NCI-H524 treated with DMSO at 0.1 percent for 48 hours (cell line): ENCODE measurements at regions not wholly inside any gene's neighbourhood (a gene's known extent, or its start where the extent isn't known, plus 50 kb on each side); places are given as distances from the start of the nearest gene placed in this dataset.
"Not testable (repeated sequence)": the region's sequence is repeated elsewhere in the genome, so short reads cannot be mapped to it uniquely, and the experiment has no call there.

ENCODE experiments used
- DNase-seq: peaks from one replicate; lab custom pipeline; 2025; lab: John Stamatoyannopoulos, UW

DNA sequence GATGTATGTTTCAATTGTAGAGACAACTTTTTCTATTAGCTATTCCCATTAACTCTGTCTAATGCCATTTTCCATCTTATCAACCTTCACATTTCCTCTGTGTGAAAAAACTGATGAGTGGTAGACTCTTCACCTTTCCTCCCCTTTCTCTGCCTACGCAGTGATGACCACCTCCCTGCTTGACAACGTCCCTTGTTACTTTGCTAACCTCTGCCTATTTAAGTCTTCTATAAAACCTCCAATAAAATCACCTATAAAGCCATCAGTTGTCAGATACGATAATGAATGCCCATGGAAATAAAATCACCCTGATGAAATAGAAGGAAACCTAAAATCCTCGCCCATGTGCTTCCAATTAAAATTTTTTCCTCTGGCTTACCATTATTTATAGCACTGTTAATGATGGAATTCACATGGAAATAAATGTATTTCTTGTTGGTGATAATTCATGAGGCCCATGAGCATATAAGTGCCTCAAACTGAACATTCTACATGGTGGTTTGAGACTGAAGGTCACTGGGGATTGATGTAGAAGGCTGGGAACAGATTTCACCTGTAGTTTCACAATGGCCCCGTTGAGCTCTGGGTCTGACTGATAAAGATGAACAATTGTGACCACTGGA, 1454.0 kb upstream of the SEL1L start:
- no peak for DNase-seq

DNA sequence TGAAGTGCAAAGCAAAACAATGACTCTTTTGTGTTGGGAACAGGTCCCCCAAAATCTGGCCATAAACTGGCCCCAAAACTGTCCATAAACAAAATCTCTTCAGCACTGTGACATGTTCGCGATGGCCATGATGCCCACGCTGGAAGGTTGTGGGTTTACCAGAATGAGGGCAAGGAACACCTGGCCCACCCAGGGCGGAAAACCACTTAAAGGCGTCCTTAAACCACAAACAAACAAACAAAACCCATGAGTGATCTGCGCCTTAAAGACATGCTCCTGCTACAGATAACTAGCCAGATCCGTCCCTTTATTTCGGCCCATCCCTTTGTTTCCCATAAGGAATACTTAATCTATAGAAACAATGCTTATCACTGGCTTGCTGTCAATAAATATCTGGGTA, 1460.9 kb upstream of the SEL1L start:
- DNase-seq = not testable (repeated sequence)

DNA sequence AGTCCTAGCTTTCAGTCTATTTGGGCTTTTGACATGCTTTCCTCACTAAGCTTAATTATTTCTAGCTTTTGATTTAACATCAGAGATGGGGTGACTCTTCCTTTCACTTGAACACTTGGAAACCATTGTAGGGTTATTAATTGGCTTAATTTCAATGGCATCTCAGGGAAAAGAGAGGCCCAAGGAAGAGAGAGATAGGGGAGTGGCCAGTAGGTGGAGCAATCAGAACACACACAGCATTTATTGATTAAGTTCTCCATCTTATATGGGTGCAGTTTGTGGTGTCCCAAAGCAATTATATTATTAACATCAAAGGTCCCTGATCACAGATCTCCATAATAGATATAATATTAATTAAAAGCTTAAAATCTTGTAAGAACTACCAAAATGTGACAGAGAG, 1466.1 kb upstream of the SEL1L start:
- peak; percentile 5 for DNase-seq

DNA sequence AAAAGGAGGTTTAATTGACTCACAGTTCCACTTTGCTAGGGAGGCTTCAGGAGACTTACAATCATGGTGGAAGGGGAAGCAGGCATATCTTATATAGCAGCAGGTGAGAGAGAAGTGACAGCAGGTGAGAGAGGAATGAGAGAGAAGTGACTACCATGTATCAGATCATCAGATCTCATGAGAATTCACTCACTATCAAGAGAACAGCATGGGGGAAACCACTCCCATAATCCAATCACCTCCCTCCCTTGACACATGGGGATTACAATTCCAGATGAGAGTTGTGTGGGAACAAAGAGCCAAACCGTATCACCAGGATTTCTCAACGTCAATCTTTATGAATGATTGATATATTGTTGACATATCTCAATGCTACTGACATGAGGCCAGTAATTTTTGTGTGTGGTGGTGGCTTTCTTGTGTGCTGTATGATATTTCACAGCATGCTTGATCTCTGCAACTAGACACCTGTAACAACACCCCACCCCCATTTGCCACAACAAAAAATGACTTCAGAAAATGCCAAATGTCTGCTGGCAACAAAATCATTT, 1470.9 kb upstream of the SEL1L start:
- no peak for DNase-seq

DNA sequence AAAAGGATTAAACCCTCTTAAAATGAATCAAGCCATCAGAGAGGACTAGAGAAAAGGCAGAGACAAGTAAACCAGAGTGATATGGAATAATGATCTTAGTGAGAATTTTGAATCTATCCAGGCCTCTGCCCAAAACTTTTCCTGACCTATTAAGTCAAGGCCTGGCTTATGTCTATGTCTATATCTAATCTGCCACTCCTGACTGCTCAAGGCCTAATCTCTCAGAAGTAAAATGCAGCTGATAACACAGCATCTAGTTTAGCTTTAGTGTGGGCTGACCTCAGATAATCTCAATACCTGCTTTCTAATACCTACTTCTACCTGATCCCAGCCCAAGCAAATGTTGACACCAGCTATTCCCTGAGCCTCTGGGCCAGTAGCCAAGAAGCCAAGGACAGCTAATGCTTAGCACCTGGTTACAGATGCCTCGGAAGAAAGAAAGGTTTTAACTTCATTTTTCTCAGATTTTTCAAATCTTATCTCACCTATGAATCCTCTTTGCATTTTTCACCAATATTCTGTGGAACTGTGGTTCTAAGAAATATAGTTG, 1472.5 kb upstream of the SEL1L start:
- no peak for DNase-seq

DNA sequence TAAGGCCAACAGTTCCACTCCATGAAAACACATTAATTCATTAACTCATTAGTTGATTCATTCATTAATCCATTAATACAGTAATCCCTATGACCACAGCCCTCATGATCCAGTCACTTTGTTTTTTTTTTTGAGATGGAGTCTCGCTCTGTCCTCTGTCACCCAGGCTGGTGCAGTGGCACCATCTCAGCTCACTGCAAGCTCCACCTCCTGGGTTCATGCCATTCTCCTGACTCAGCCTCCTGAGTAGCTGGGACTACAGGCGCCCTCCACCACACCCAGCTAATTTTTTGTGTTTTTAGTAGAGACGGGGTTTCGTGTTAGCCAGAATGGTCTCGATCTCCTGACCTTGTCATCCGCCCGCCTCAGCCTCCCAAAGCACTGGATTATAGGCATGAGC, 1473.4 kb upstream of the SEL1L start:
- DNase-seq = not testable (repeated sequence)

DNA sequence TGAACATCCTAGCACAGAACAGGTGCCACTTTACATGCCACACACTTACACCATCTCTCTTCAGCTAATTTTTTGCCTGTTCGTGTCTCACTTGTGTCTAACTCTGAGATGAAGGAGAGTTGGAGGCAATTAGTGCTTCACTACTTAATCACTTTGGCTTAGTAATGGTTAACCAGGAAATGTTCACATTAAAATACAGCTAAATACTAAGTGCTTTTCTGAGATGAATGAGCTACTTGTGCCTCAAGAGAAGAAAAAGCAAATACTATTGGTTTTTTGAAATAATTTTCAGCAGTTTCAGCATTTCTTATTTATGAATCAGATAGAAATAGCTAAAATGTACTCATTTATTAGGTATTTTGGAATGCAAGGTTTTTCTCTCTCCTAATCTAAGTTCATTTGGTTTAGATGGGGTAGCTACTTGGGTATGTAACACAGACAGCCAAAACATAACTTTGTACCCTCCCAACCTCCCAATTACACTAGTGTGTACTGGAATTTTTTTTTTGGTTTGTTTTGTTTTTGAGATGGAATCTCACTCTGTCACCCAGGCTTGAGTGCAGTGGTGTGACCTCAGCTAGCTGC, 1474.1 kb upstream of the SEL1L start:
- no peak for DNase-seq

DNA sequence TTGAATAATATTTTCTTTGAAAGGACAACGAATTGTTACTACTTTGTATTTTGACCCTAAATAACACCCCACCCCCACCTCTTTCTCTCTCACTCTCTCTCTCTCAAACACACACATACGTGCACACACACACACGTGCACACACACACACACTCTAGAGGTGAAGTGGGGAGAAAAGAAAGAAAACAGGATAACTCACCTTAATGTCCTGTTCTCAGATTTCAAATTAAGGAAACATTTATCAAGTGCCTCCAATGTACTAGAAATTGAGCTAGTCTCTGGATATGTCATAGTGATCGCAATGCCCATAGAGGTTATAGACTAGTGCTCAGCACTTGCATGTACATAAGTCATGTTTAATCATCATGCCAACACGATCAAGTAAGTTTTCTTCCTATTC, 1483.6 kb upstream of the SEL1L start:
- no peak for DNase-seq

DNA sequence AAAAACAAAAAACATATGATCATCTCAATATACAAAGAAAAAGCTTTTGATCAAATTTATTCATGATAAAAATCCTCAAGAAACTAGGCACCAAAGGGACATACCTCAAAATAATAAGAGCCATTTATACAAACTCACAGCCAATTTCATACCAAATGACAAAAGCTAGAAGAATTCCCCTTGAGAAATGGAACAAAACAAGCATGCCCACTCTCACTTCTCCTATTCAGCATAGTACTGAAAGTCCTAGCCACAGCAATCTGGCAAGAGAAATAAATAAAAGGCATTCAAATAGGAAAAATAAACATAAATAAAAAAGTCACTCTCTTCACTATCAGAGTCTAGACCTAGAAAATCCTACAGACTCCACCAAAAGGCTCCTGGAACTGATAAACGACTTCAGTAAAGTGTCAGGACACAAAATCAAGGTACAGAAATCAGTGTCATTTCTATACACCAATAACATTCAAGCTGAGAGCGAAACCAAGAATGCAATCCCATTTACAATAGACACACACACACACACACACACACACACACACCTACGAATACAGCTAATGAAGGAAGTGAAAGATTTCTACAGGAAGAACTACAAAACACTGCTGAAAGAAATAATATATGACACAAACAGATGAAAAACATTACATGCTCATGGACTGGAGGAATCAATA, 1486.2 kb upstream of the SEL1L start:
- DNase-seq = no peak

DNA sequence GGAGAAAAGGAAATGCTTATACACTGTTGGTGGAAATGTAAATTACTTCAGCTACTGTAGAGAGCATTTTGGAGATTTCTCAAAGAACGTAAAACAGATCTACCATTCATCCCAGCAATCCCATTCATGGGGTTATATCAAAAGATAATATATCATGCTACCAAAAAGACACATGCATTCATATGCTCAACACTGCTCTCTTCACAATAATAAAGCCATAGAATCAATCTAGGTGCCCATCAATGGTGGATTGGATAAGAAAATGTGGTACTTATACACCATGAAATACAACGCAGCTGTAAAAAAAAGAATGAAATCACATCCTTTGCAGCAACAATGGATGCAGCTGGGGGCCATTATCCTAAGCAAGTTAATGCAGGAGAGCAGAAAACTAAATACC, 1487.7 kb upstream of the SEL1L start:
- no peak for DNase-seq

DNA sequence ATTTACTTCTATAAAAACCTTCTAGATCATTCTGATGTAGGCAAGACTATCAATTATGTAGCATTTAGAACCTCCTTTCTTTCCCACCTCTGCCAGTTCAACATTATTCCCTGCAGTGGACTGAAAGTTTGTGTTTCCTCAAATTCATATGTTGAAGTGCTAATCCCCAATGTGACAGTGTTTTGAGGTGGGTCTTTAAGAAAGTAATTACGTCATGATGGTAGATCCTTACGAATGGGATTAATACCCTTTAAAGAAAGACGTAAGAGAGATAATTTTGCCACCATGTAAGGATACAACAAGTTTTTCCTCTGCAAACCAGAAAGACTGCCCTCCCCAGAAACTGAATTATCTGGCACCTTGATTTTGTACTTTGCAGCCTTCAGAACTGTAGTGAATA, 1489.7 kb upstream of the SEL1L start:
- no peak for DNase-seq

DNA sequence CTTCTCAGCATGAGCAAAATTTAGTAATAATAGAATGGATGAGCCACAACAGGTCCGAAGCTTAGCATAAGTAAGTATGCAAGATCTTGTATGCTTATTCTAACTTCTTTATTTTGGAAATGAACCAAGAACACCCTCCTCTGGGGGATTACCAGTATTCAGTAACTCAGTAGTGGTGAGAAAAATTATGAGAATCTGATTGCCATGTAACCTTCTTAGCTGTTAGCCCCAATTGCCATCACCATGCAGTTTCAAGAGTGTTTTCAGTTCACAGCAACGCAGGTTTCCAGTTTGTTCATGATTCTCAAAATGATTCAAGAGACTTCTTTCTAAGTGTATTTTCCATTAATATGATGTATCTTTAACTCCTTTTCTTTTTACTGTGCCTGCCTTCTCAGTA, 1507.6 kb upstream of the SEL1L start:
- no peak for DNase-seq

DNA sequence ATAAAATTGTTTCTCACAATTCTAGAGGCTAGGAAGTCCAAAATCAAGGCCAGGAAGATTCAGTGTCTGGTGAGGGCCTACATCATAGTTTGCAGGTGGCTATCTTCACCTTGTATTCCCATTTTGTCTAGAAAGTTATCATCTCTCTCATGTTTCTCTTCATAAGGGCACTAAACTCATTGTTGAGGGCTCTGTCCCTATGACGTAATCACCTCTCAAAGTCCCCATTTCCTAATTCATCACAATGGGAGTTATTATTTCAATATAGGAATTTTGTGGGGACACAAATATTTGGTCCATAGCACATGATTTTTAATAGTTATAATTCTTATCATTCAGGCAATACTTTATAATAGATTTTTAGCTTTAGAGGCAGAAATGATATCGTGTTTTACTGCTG, 1509.2 kb upstream of the SEL1L start:
- DNase-seq = no peak

DNA sequence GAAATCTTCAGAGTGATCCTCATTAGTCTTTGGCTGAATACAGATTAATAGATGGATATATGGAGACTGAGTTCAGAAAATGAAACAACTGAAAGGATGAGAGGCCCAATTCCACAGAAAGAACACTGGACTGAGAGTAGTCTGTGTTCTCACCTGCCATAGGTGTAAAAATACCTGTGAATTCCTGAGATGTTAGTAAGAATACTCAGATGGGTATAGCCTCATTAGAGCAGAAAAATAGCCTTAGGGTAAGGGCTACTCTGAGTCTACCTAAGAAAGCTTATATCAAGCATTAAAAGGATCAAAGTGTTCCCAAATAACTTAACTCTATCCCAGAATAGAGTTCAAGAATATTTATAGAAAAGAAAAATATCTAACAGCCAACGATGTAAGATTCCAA, 1510.3 kb upstream of the SEL1L start:
- no peak for DNase-seq

DNA sequence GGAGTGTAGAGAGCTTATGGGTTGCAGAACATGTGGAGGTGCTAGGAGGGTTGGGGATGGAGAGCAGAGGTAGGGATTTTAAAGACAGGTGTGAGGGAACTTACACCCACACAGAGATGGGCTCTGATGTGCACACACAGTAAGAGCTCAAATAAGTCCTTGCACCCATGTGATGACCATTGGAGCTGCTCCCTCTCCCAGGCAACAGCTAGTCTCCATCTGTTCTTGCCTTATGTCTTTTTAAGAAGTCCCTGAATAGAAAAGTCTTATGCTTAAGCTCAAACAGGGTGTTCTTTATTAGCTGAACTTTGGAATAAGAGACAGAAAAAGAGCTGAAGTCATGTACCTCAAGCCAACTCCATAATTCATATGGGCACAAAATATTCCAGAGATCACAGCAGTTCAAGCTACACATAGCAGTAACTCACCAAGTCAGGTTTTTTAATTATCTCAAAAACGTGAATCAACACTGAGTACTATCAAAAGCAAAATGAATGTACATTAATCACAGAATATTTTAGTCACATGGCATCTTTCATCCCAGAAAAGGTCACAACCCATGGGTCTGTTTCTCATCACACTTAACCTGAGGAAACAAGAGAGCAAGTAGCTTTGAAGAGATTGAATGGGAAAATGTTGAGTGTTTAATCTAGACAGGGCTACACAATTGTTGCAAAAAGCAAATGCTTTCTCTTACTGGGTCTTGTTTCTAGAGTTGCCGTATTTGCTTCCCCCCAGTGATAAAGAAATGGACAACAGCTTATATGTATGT, 1513.6 kb upstream of the SEL1L start:
- DNase-seq = peak; percentile 52

DNA sequence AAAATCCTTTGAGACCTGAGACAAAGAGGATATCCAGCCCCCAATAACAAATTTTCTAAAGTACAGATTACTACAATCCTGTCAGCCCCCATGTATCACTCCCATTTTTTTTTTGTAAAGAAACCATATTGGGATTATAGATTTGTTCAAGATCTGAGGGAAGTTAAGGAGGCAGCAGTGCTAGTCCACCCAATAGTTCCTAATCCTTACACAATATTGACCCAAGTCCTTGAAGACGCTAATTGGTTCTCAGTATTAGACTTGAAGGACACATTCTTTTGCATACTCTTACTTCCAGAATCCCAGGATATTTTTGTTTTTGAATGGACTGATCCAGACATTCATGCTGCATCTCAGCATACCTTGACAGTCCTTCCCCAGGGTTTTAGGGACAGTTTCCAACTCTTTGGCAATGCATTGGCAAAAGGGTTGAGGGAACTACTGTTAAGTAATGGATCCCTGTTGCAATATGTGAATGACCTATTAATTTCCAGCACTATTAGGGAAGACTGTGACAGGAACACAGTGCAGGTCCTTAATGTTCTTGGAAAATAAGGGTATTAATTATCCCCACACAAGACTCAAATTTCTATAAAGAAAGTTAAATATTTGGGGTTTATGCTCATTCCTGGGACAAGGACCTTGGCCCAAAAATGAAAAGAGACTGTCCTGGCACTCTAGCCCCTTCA, 1519.5 kb upstream of the SEL1L start:
- no peak for DNase-seq

DNA sequence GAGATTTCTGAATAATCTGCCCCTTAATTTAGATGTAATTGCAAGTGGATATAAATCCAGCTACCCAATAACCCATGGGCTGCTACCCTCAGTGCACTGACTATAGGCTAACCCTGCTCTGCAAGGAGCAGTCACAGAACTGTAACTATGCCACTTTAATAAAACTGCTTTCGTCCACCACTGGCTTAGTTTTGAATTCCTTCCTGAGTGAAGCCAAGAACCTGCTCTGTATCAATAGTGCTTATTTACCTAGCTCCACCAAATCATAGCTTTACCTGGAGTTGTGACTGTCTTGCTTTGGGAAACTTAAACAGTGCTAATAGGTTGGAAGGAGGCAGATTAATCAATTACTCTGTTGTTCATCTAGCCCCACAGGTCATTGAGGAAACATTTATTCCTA, 1524.4 kb upstream of the SEL1L start:
- no peak for DNase-seq

DNA sequence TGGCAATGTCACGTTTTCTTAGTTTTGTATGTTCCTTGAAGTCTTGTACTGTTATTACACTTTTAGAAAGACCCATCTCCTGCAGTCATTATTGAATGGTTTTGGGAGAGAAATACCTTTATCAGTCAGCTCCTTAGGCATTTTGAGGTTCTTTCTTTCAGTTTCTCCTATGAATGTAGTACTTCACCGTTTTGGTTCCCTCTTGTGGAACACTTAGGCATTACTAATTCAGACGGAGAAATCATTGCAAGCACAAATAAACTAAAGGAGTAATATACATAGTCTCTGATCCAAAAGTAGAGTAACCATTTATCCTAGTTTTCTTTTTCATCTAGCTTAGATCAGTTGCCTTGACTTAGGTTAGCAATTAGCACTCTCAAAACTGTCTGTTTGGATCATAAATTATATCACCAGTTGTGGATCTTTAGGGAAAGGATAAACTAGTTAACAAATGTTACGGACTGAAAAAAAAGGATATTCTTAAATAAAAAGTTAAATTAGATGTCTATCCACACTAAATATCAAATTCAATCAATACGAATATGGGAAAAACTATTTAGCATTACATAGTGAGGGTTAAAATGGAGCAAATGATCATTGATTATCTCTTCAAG, 1538.3 kb upstream of the SEL1L start:
- peak; percentile 19 for DNase-seq

DNA sequence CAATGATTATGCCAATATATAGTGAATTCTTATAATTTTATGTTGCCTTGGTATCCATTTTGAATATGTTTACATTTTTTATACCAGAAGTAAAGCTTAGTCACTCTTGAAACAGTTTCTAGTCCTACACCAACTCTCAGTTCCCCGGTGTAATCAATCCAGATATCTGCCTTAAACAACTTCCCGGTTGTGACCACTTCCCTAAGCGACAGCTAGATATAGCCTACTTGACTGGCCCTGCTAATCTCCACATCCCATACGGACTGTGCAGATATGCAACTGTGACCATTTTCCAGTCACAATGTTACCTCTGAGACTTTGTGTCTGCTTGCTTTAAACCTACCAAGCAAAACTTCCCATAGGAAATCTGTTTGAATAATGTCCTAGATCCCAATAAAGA, 1551.5 kb upstream of the SEL1L start:
- no peak for DNase-seq

DNA sequence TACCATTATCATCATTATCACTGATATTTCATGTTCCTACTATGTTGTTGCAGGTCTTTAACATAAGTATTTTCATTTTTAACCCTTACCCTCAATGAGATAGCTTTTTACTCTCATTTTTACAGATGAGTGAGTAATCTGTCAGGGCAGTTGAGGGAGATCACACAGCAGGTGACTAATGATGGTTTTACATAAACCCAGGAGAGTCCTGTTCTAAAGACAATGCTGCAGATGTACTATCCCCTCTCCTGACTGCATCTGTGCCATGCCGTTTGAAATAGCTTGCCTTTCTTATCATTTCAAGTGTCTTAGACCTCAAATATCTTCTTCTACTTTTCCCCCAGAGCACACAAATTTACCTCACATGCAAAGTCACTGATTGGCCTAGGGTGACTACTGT, 1552.1 kb upstream of the SEL1L start:
- DNase-seq = no peak
